ENCODE measurements at regions not wholly inside any gene's neighbourhood (a gene's known extent, or its start where the extent isn't known, plus 50 kb on each side); places are given as distances from the start of the nearest gene placed in this dataset.

DNA sequence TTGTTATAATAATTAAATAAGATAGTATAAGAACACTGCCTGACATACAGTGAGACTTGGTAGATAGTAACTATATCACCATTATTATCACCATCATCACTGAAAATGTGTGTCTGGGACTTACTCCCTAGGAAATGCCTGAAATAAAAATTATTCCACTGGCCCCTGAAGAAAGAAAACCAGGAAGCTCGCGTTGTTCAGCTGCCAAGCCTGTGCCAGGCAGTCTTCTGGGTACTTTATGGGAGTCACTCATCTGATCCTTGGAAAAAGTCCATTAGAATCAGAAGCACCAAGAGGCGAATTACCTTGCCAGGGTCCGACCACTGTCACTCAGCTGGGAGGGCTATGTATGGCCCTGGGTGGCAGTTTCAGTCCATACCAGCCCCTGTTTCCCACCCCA lies 220.3 kb upstream of the TPM1 start:
- DNase-seq = no peak

DNA sequence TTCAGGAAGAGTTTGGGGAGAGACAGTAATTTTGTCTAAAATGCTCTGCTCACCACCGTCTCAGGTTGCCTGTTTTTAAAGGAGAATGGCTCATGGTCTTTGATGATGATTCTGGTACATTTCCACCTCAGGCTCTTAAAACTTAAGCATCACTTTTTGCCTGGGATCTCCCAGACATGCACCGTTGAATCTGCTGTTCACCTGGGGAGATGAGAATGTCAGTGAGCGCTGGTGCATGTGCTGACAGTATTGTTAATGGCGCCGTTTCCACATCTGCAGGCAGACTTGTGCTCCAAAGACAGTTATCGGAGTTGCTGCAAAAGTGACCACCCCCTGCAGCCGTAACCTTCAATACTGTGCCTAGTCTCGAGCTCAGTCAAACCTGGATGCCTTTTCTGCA lies 219.0 kb upstream of the TPM1 start:
- DNase-seq = no peak

DNA sequence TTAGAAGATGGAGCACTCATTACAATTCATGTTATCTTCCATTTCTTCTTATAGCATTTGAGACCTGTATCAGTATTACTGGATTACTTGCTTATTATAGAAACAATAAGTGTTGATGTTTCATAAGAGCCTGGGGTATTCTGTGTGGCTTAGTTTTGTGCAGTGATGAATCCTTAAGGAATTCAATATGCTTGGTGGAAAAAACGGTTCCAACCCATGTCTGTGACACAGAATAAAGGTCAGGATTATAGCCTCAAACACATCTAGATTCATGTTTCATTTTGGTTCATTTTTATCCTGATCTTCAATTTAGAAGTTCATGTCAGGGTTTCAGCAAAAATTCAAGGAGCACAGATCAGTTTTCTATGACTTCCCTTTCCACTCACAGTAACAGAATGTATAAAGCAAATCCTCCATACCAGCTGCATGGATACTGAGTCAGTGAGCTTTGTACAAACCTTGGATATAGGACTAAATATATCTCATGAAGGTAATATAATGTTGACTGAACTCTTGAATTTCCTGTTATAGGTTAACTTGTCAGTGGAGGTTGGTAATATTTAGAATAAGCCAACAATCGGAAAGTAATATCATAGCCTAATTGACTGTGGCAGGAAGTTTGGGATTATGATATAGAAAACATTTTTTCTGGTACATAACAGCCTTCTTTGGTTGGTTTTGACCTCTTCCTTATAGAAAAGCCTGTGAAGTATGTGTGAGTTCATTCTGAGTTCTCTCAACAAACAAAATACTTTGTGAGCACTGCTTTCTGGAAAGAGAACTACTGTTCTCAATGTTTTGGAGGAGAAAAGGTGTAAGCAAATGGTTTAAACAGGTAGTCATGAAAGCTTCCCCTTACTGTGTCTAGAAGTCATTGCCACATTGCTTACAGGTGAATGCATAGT lies 218.2 kb upstream of the TPM1 start:
- no peak for DNase-seq

DNA sequence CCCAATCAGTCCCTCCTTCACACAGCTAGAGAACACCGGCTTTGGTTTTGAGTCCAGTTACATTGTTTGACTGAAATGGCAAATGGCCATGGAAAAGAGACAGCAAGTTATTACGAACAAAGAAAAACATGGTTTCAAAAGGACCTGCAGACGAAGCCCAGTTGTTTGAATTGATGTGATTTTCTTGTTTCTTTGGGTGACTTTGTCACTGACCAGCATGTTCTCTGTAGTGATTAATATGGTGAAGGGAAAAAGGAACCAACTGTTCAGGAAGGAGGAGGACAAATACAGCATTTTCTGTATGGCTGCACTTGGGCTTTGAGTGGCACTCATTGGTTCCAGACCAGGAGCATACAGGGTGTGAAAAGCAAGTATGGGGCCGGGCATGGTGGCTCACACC lies 217.4 kb upstream of the TPM1 start:
- DNase-seq = no peak

DNA sequence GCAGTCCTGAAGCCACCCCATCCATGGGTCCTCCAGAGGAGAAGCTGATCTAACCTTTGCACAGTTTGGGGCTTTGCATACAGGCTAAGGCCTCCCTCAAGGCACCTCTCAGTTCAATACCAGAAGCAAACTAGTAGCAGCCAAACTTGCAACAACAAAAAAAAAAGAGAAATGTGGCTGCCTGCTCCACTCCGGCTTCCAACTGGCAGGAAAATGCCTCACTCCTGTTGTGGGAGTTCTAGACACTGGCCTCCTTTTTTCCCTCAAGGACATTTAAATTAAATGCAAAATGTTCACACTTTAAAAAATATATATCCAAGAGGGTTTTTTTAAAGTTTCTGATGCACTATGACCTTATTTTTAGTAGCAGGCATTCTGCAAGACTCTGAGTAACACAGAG lies 216.0 kb upstream of the TPM1 start:
- no peak for DNase-seq

DNA sequence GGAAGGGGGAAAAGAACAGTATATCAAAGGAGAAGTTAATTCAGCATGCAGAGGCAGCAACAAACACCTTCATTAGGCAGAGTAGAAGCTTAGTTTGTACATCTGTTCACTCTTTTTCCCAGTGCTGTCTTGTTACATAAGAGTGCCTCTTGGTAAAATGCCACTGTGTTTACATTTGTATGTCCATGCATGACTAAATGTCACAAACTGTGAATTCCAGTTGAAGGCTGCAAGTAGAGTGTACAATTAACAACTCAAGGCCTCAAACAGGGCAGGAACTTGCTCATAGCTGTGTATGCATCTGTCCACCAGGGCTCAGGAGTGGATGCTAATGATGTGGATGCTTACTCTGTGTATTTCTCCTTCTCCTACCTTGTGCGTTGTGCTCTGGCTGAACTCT lies 214.2 kb upstream of the TPM1 start:
- no peak for DNase-seq

DNA sequence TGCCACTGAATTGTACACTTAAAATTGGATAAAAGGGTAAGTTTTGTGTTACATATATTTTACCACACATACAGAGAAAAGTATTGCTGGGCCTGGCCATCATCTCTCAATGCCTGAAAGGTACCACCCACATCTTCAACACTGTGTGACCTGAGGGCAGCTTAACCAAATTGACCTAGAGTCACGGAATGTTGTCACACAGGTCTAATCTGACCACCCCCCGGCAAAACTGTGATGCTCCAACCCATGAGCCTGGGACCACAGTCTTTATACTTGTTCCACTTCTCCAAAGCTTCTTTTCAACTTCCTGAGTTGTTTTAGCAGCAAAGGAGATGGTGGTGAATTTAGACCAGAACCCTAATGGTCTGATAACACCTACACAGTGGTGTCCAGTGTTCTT lies 210.3 kb upstream of the TPM1 start:
- no peak for DNase-seq

DNA sequence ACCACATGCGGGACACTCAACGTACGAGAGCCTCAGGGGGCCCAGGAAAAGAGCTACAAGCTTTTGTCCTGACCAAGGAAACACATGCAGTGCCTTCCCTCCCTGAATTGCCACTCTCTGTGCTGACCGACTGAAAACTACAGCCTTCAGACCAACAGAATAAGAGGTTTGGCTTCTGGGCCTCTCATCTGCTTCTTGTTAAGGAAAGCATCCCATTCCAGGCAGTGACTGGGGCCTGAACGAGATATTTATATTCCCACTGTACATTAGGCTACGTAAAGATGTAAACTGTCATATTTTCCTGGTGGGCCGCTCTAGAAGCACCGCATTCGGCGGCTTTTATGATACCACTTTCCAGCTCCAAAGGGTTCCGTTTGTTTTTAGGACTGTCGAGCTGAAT lies 208.9 kb upstream of the TPM1 start:
- no peak for DNase-seq

DNA sequence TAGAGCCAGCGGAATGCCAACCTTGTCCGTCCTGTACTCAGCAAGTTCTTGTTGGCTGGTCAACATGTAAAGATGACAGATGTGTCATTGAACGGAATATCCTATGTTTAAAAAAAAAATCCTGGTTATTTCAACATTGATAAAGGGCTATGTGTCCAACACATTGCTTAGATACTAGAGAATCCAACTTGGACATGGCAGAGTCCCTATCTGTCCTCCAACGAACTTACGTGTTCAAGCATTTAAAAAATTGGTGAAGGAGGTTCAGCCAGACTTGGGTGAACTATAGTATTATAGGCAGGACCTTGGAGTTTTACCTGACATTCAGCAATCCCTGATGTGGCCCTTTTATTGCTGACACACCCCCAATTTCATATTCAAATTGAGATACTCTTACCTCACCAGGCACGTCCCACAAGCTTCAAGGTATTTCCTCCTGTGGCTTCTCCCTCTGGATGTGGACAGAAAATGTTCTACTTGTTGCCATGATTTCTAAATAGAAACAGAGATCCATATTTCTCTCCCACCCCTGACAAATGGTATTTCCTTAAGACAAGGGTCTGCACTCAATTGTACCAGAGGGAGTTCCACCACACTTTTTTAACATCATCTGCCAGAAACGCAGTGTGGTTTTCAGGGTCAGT lies 207.7 kb upstream of the TPM1 start:
- DNase-seq = no peak

DNA sequence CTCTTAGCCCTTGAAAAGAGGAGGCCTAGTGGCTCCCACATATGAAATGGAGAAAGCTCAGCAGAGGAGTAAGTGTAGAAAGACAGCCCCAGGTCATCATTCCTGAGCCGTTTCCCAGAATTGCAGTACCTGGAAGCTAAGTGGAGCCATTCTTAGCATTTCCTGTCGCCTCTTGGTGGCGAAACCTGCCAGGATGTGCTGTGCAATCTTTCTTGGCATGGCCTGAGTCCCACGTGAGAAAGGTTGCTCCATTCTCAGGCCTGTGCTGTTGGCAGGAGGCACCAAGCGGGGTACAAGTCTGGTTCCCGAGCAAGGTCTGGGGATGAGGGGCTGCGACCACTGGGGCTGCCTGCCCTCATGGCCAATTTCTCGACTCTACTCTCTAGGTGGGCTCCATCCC lies 207.2 kb upstream of the TPM1 start:
- no peak for DNase-seq

DNA sequence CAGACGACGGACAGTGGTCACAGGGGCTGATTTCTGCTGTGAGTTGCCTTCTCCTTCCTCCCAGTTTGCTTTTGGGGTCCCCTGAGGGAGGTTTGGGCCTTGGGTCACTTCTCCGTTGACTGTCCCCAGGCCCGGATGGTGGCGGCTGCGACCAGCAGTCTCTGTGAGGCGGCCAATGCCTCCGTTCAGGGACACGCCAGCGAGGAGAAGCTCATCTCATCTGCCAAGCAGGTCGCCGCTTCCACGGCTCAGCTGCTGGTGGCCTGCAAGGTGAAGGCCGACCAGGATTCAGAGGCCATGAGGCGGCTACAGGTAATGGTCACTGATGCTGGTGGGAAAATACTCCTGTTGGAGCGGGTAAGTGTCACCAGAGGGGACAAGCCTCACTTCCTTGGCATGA lies 206.8 kb upstream of the TPM1 start:
- DNase-seq = no peak

DNA sequence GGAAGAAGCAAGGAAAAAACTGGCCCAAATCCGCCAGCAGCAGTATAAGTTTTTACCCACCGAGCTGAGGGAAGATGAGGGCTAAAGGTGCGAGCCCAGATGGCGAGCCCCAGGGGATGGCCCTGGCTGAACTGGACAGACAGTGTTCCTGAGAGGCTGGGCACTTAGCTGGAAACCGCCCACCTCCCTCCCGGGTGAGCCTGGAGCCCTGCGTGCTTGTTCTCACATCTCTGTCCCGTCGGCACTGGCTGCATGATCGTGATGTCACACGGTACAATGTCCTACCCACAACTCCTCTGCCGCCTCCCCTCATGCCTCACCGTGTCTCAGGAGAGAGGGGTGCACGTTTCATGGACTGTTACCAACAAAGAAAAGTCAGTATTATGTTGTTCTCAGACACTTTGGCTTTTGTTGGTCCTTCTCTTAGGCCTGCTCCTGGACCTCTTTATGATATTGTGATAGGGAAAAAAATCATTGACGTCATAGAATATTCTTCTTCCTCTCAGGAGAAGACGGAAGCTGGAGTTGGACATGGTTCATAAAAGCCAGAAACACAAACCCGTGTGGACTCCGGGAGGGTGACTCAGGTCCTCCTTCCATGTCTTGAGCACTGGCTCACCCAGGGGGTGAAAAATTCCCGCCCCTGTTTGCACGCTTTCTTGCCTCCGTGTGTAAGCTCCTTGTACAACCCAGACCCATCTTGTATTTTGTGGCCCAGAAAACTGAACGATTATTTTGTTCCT lies 201.8 kb upstream of the TPM1 start:
- no peak for DNase-seq

DNA sequence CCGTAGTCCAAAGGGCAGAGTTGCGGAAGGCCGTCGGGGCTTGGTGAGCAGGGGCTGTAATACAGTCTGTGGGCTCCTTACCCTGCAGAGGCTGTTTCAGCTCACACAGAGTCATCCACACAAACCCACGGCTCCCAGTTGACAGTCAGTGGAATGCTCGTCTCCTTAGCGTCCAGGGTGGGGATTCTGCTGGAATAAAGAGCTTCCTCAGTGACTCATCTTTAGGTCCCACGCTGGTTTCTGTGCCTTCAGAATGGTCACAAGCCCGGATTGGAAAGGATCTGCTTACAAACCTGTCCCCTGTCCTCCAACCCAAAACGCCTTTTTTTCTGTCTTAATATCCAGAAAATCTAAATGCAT lies 201.3 kb upstream of the TPM1 start:
- no peak for DNase-seq

DNA sequence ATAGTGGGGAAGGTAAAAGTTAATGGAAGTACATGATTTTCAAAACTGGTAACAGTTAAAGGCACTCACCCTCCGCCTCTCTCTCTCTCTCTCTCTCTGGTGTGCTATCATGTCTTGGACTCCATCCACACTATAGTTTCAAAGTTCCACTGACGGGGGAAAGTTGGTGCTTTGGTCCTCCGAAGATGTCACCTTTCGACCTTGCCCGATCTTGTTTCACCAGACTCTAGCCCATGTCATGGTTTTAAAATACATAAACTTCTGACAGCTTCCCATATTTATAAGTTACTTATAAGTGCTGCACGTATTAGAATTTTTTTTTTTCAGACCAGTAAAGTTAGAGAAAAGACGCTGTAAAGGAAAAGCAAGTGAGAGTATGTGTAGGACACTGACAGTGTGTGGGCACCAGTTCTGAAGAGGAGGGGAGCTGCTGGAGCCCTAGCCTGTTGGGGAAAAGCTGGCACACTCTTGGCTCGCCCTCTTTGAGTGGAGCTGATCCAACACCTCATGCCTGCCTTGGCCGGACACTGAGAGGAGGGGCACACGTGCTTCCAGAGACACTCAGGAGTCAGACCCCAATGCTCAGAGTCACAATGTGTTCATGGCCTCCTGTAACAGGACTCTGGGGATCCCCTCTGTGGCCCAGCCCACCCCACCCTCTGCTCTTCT lies 200.5 kb upstream of the TPM1 start:
- no peak for DNase-seq

DNA sequence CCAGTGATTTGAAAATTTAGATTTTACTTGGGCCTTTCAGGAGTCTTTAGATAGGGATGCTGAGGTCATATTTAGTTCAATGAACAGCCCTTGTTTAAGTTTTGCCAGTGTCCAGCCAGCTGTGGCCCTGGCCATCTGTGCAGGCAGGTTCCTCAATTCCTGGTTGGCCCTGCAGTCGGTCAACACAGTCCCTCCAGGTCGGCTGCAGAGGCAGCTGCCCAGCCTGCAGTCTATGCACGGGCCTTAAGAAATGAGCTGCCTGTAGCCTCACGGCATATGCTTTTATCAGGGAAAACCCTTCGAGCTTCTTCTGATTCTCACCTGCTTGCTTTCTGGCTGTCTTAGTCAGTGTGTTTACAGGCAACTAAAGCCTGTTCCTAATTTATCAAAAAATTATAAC lies 199.2 kb upstream of the TPM1 start:
- no peak for DNase-seq

DNA sequence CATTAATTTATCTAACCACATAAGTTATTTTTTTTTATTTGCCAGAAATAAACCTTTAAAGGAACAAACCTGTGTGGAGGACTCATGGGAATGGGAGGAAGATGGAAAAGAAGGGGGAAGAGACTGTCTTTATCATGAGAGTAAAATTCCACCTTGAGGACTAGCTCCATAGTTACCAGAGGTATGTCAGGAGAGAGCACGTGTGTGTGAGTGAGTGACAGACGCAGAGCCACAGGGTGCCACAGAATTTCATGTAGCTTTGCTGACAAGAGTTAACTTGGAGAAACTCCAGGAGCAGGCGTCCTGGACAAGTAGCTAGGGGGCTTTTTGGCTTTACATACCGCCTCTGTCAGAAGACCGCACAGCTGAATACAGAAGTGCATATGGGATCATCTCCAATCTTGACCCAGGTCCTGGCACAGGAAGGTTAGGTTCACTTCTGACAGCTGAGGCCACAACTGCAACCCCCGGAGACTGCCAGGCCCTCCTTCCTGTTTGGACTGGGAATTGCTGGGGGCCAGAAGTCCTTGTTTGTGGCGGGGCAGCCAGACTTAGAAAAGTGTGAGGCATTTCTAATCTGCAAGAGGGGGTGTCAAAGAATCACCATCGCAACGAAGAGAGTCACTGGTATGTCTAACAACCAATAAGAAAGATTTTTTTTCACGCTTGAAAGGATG lies 197.8 kb upstream of the TPM1 start:
- DNase-seq = no peak

DNA sequence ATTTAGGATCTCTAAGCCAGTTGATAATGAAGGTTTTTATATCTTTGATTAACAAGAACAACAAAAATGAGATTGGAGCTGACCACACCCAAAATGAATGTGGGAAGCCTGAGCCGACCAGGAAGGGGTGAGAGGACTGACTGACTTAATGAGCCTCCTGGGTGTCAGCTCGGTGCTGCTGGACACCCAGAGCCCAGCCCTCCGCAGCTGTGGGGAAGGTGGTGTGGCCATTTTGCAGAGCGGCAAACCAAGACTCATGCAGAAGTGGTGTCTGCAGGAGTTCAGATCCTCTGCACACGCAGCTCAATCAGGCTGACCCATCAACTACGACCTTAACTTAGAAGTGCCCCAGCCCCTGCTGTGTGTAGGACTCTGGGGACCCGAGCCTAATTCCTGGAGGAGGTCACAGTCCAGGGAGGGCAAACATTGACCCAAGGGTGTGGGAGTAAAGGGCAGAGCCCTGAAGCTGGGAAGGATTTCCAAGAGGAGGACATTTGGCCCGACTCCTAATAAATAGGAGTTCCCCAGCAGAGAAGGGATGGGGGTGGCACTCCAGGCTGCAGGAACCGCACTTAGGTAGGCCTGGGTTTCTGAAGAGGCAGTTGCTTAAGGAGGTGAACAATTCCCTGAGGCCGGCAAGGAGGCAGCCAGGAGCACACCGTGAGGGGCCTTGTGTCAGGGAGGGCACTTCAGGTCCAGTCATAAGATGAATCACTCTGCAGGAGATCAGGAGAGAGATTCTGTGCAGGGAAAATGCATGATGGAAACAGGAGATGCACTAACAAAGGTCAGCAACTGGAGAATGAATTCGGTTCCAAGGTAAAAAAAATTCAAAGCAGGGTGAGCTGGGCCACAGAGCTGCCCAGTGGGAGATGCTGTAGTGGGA lies 197.1 kb upstream of the TPM1 start:
- DNase-seq = no peak

DNA sequence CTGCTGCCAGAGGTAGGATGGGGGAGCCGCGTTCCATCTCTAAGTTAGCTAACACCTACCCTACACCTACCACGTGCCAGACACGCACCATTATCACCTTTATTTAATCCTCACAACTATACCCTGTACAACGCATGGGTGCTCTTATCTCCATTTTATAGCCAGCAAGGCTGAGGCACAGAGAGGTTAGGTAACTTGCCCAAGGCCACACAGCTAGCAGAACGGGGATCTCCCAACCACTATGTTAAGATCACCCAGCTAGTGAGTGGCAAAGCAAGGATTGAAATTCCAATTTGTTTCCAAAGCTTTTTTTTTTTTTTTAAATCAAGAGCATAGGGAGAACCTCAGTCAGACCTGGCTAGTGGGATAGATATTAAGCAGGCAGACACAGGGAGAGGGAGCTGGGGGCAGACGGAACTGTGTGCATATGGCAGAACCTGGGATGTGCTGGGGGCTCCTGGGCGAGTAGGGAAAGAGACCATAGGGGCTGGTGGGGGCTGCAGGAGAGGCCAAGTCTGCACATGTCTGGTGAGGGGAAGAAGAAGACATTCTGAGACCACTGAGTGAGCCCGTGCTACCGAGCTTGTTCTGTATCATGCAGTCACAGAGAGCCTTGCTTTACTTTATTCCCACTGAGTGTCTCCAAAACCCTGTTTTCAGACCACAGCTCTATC lies 196.3 kb upstream of the TPM1 start:
- no peak for DNase-seq

DNA sequence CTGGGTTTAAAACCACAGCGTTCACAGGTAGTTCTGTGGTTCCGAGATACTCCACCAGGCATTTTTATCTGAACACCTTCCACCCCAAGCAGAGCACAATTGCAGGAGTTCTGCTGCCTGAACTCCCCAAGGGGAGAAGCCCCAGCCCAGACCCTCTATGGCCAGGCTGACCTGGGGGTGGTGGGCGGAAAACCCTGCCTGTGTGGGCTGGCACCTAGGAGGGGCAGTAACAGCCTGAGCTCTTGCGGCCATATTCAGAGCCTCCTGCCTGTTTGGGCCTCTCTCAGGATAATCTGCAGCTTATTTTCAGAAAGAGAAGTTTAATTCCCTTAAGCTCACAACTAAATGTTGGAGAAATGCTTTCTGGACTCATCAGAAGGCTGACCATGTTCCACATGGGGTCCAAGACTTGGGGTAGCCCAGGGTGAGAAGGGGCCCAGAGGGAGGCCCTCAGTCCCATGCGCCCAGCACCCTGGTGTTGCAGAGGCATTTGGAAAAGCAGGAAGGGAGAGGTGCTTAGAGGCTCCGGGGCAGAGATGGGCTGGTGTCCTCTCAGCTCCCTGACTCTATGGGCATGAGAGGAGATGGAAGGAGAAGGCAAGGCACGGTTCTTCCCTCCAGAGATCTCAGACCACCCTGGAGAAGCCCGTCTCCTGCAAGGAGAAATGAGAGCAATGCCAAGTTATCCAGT lies 195.6 kb upstream of the TPM1 start:
- DNase-seq = no peak

DNA sequence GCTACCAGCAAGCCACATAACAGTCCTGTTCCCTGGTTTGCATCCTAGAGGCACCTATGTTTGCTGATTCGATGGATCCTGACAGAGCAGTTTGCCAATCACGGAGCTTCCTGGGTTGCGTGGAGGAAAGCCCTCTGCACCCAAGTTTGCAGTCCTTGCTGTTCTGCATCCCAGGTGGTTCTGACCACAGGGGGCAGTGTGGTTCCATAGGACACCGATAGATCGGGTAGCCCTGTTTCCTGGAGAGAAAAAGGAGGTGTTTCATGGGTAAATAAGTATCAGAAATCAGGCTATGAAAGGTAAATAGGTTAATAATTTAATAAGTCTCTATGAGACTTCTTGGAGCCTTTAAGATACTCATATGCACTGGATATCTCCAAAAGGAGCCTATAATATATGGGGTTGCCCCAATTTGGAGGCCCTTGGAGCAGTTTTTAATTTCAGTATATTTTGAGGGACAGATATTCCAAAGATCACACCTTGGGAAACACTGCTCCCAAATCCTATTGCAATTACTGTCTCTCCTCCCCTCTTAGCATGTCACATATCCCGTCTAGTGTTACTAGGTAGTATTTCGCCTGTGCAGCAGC lies 194.6 kb upstream of the TPM1 start:
- DNase-seq = peak; percentile 22

Measured in SHP77 treated with DMSO at 0.1 percent for 48 hours (cell line).